OCI-LY1 (cell line): ENCODE measurements at regions not wholly inside any gene's neighbourhood (a gene's known extent, or its start where the extent isn't known, plus 50 kb on each side); places are given as distances from the start of the nearest gene placed in this dataset.

Source experiments
- H2AFZ ChIP-seq: fragments of 200-600 bp; sonication (generic), shearing (Covaris generic); 2 replicates; pipeline ENCODE4 v1.6.0; 2014; ENCODE audit warnings: antibody characterized with exemption, mild to moderate bottlenecking, low read length
- H3F3A ChIP-seq: fragments of 200-600 bp; sonication (generic), shearing (Covaris generic); 2 replicates; pipeline ENCODE4 v1.6.0; 2014; ENCODE audit warnings: mild to moderate bottlenecking, antibody characterized with exemption, low read length, moderate library complexity; ENCODE audit not compliant: insufficient read depth
- H3K27ac ChIP-seq: fragments of 200-600 bp; sonication (generic); 2 replicates; pipeline ENCODE4 v1.5.1; 2014; ENCODE audit warnings: low read length, mixed run types, mild to moderate bottlenecking, low read depth; ENCODE audit not compliant: poor library complexity, severe bottlenecking
- H3K27me3 ChIP-seq: fragments of 200-600 bp; sonication (generic); 2 replicates; pipeline ENCODE4 v1.6.0; 2014; ENCODE audit warnings: antibody characterized with exemption, mild to moderate bottlenecking, low read length, moderate library complexity; ENCODE audit not compliant: insufficient read depth
- H3K36me3 ChIP-seq: fragments of 200-600 bp; sonication (generic); 2 replicates; pipeline ENCODE4 v1.6.1; 2014; ENCODE audit warnings: mild to moderate bottlenecking, antibody characterized with exemption, low read length, moderate library complexity, mixed read lengths; ENCODE audit not compliant: insufficient read depth
- H3K4me1 ChIP-seq: fragments of 200-600 bp; sonication (generic); 2 replicates; pipeline ENCODE4 v1.5.1; 2014; ENCODE audit warnings: mild to moderate bottlenecking, low read length, moderate library complexity; ENCODE audit not compliant: insufficient read depth, severe bottlenecking
- H3K4me2 ChIP-seq: fragments of 200-600 bp; sonication (generic), shearing (Covaris generic); 2 replicates; pipeline ENCODE4 v1.6.1; 2014; ENCODE audit warnings: low read length
- H3K4me3 ChIP-seq: fragments of 200-600 bp; sonication (generic); 2 replicates; pipeline ENCODE4 v1.5.1; 2014; ENCODE audit warnings: low read length, low read depth, mild to moderate bottlenecking, mixed read lengths; ENCODE audit not compliant: poor library complexity, severe bottlenecking
- H3K79me2 ChIP-seq: fragments of 200-600 bp; shearing (Covaris generic); 2 replicates; pipeline ENCODE4 v1.6.1; 2016; ENCODE audit warnings: mixed run types, low read length, mixed read lengths; ENCODE audit not compliant: insufficient read depth
- H3K9ac ChIP-seq: fragments of 200-600 bp; sonication (generic), shearing (Covaris generic); 2 replicates; pipeline ENCODE4 v1.6.1; 2014; ENCODE audit warnings: mild to moderate bottlenecking, low read length, mixed read lengths
- H3K9me2 ChIP-seq: fragments of 200-600 bp; sonication (generic), shearing (Covaris generic); 2 replicates; pipeline ENCODE4 v1.6.1; 2014; ENCODE audit warnings: low read depth, mild to moderate bottlenecking, low read length, mixed read lengths
- H3K9me3 ChIP-seq: fragments of 200-600 bp; shearing (Covaris generic); 2 replicates; pipeline ENCODE4 v1.6.1; 2014; ENCODE audit warnings: low read length, mixed read lengths
- H4K20me1 ChIP-seq: fragments of 200-600 bp; sonication (generic), shearing (Covaris generic); 2 replicates; pipeline ENCODE4 v1.6.0; 2016; ENCODE audit warnings: mild to moderate bottlenecking, low read length; ENCODE audit not compliant: insufficient read depth
- CTCF ChIP-seq: fragments of 200-600 bp; sonication (generic), shearing (Covaris generic); IDR thresholded peaks from 2 replicates; pipeline ENCODE4 v1.5.1; 2017; ENCODE audit warnings: mild to moderate bottlenecking, antibody characterized with exemption, low read length, moderate library complexity, mixed read lengths
- EZH2 ChIP-seq: fragments of 200-600 bp; sonication (generic), shearing (Covaris generic); IDR thresholded peaks from 2 replicates; pipeline ENCODE4 v1.8.0; 2017; ENCODE audit warnings: borderline replicate concordance, mixed run types, mild to moderate bottlenecking, antibody characterized with exemption, low read length, moderate library complexity, mixed read lengths

- Histone ChIP-seq H3F3A (no peaks in the 10 kb centered on the region), H3K4me1 (no peaks in the 10 kb centered on the region), H4K20me1 (no peaks in the 10 kb centered on the region), H3K27ac (no peak overlapping the region), H3K9me3 (no peaks in the 10 kb centered on the region), H3K27me3 (no peaks in the 10 kb centered on the region), H3K4me3 (no peak overlapping the region), H3K36me3 (no peaks in the 10 kb centered on the region), H3K79me2 (no peaks in the 10 kb centered on the region), H2AFZ (no peak overlapping the region), H3K4me2 (no peak overlapping the region), H3K9me2 (no peaks in the 10 kb centered on the region), H3K9ac (no peak overlapping the region)
- TF ChIP-seq CTCF (no peak), EZH2 (no peak)
Observed at GRCh38 chr17:5893741-5894140, 176.4 kb upstream of the WSCD1 start.

- Histone ChIP-seq H3K4me2 (no peak overlapping the region), H3K27ac (no peak overlapping the region), H2AFZ (no peak overlapping the region), H3K27me3 (no peaks in the 10 kb centered on the region), H3K9me3 (no peaks in the 10 kb centered on the region), H3K9ac (no peak overlapping the region), H3K36me3 (no peaks in the 10 kb centered on the region), H3F3A (no peaks in the 10 kb centered on the region), H3K4me3 (no peak overlapping the region), H3K9me2 (no peaks in the 10 kb centered on the region), H4K20me1 (no peaks in the 10 kb centered on the region), H3K4me1 (no peaks in the 10 kb centered on the region), H3K79me2 (no peaks in the 10 kb centered on the region)
- TF ChIP-seq CTCF (no peak), EZH2 (no peak)
Observed at GRCh38 chr17:5895276-5895675, 174.9 kb upstream of the WSCD1 start.

- Histone ChIP-seq H3K79me2 (no peaks in the 10 kb centered on the region), H3K36me3 (no peaks in the 10 kb centered on the region), H3K9ac (no peak overlapping the region), H3K4me2 (no peak overlapping the region), H3K9me2 (no peaks in the 10 kb centered on the region), H3K27ac (no peak overlapping the region), H3K4me3 (no peak overlapping the region), H3K9me3 (no peaks in the 10 kb centered on the region), H2AFZ (no peak overlapping the region), H3K27me3 (no peaks in the 10 kb centered on the region), H3F3A (no peaks in the 10 kb centered on the region), H4K20me1 (no peaks in the 10 kb centered on the region), H3K4me1 (no peaks in the 10 kb centered on the region)
- TF ChIP-seq EZH2 (no peak), CTCF (no peak)
Observed at GRCh38 chr17:5896215-5896614, 174.0 kb upstream of the WSCD1 start.
